Hematopoietic multipotent progenitor cell treated with erythropoietin and hydrocortisone succinate and interleukin-3 and kit ligand, for 6 days (in vitro differentiated cells): ENCODE measurements at regions not wholly inside any gene's neighbourhood (a gene's known extent, or its start where the extent isn't known, plus 50 kb on each side); places are given as distances from the start of the nearest gene placed in this dataset.
A peak's percentile ranks its signal among the peaks of the same experiment; 100 is the strongest.

Experiments used
- DNase-seq: peaks from one replicate; pipeline ENCODE4 v3.0.0-alpha.2; 2015

GRCh38 chr17:77849239-77849638 lies 109.3 kb upstream of the TNRC6C start:
- DNase-seq: no peak

- DNase-seq: no peak
Measured at GRCh38 chr17:77851921-77852320, 106.6 kb upstream of the TNRC6C start.

- DNase-seq: no peak
Measured at GRCh38 chr17:77852731-77853130, 105.8 kb upstream of the TNRC6C start.

- DNase-seq: no peak
Measured at GRCh38 chr17:77853191-77853977, 105.1 kb upstream of the TNRC6C start.

GRCh38 chr17:77854083-77854758 lies 104.3 kb upstream of the TNRC6C start:
- no peak for DNase-seq

GRCh38 chr17:77854759-77855745 lies 103.5 kb upstream of the TNRC6C start:
- DNase-seq: no peak

GRCh38 chr17:77856551-77857305 lies 101.8 kb upstream of the TNRC6C start:
- DNase-seq: no peak

GRCh38 chr17:77857306-77857555 lies 101.3 kb upstream of the TNRC6C start:
- no peak for DNase-seq

GRCh38 chr17:77857613-77858012 lies 100.9 kb upstream of the TNRC6C start:
- no peak for DNase-seq

- DNase-seq: no peak
Measured at GRCh38 chr17:77858291-77859034, 100.0 kb upstream of the TNRC6C start.

GRCh38 chr17:77859035-77859810 lies 99.3 kb upstream of the TNRC6C start:
- no peak for DNase-seq

GRCh38 chr17:77861133-77861695 lies 97.3 kb upstream of the TNRC6C start:
- no peak for DNase-seq

GRCh38 chr17:77861981-77862645 lies 96.4 kb upstream of the TNRC6C start:
- no peak for DNase-seq

- no peak for DNase-seq
Measured at GRCh38 chr17:77862890-77863813, 95.4 kb upstream of the TNRC6C start.

GRCh38 chr17:77863814-77864161 lies 94.7 kb upstream of the TNRC6C start:
- DNase-seq: peak; percentile 68

- DNase-seq: no peak
Measured at GRCh38 chr17:77864234-77865111, 94.0 kb upstream of the TNRC6C start.

GRCh38 chr17:77865112-77865611 lies 93.3 kb upstream of the TNRC6C start:
- no peak for DNase-seq

- no peak for DNase-seq
Measured at GRCh38 chr17:77865716-77866115, 92.8 kb upstream of the TNRC6C start.
